Fibroblast of lung (primary cell): ENCODE measurements at regions not wholly inside any gene's neighbourhood (a gene's known extent, or its start where the extent isn't known, plus 50 kb on each side); places are given as distances from the start of the nearest gene placed in this dataset.

Experiments used
- DNase-seq, 2 donors: peaks; one replicate each; pipeline versions ENCODE4 v3.0.0 to v3.0.0-alpha.2; 2010; ENCODE audit warnings: low read depth in 2 of 2
- H2AFZ ChIP-seq: 2 replicates; pipeline ENCODE4 v1.5.1; 2012; ENCODE audit warnings: low read length, control low read depth, inconsistent platforms
- H3K27ac ChIP-seq: 2 replicates; pipeline ENCODE4 v1.5.1; 2011; ENCODE audit warnings: low read length, control low read depth; ENCODE audit not compliant: insufficient read depth
- H3K27me3 ChIP-seq: 2 replicates; pipeline ENCODE4 v1.5.1; 2011; ENCODE audit warnings: mild to moderate bottlenecking, low read length; ENCODE audit not compliant: control insufficient read depth, insufficient read depth
- H3K36me3 ChIP-seq: 2 replicates; pipeline ENCODE4 v1.5.1; 2011; ENCODE audit warnings: low read length; ENCODE audit not compliant: control insufficient read depth, insufficient read depth
- H3K4me1 ChIP-seq: 2 replicates; pipeline ENCODE4 v1.5.1; 2011; ENCODE audit warnings: low read length; ENCODE audit not compliant: control insufficient read depth, insufficient read depth; ENCODE audit errors: extremely low read depth
- H3K4me2 ChIP-seq: 2 replicates; pipeline ENCODE4 v1.5.1; 2011; ENCODE audit warnings: low read length, control low read depth; ENCODE audit not compliant: insufficient read depth; ENCODE audit errors: extremely low read depth
- H3K4me3 ChIP-seq, 4 experiments: fragments of 200-600 bp in 1 of 4; sonication (generic) in 1 of 4; replicated peaks in 1 of 4; 2 replicates each; pipeline ENCODE4 v1.5.1; 2011 to 2016; ENCODE audit warnings: low read length in 4 of 4, low read depth in 3 of 4, mild to moderate bottlenecking in 3 of 4, control low read depth in 2 of 4, inconsistent platforms in 1 of 4, mixed read lengths in 1 of 4; ENCODE audit not compliant: insufficient read depth in 1 of 4; ENCODE audit errors: control extremely low read depth in 1 of 4
- H3K79me2 ChIP-seq: 2 replicates; pipeline ENCODE4 v1.5.1; 2012; ENCODE audit warnings: mild to moderate bottlenecking, low read length, inconsistent platforms; ENCODE audit not compliant: control insufficient read depth, insufficient read depth
- H3K9ac ChIP-seq: 2 replicates; pipeline ENCODE4 v1.5.1; 2011; ENCODE audit warnings: mild to moderate bottlenecking, low read length, control low read depth; ENCODE audit not compliant: insufficient read depth
- H3K9me3 ChIP-seq: 2 replicates; pipeline ENCODE4 v1.5.1; 2012; ENCODE audit warnings: low read depth, low read length; ENCODE audit not compliant: control insufficient read depth, insufficient read depth
- H4K20me1 ChIP-seq: 2 replicates; pipeline ENCODE4 v1.5.1; 2011; ENCODE audit warnings: low read length; ENCODE audit not compliant: control insufficient read depth, insufficient read depth; ENCODE audit errors: extremely low read depth
- CTCF ChIP-seq, 2 donors: IDR thresholded peaks in 1 of 2; conservative IDR thresholded peaks in 1 of 2; 1 replicate in 1 of 2; 2 replicates in 1 of 2; pipeline ENCODE4 v1.5.1; 2011 to 2012; ENCODE audit warnings: low read length in 2 of 2, control low read depth in 1 of 2, inconsistent platforms in 1 of 2, low read depth in 1 of 2, mild to moderate bottlenecking in 1 of 2
- EZH2 ChIP-seq: IDR thresholded peaks from 2 replicates; pipeline ENCODE4 v1.5.1; 2012; ENCODE audit warnings: low read length, control low read depth, mild to moderate bottlenecking; ENCODE audit errors: missing control alignments

- Histone ChIP-seq H3K27me3 (no peaks in the 10 kb centered on the region), H3K27ac (no peak overlapping the region), H3K79me2 (no peaks in the 10 kb centered on the region), H4K20me1 (no peaks in the 10 kb centered on the region), H3K9ac (no peak overlapping the region), H3K4me2 (no peak overlapping the region), H3K4me3 (no peak overlapping the region), H3K9me3 (no peaks in the 10 kb centered on the region), H2AFZ (no peak overlapping the region), H3K4me1 (no peaks in the 10 kb centered on the region), H3K36me3 (no peaks in the 10 kb centered on the region)
- TF ChIP-seq EZH2 (no peak), CTCF (conservative IDR thresholded peaks at IDR 0.05 in 1 of 2, IDR thresholded peaks at IDR 0.05 in 1 of 2; ENCODE audit: low read depth in 1 of 2, low read length in 2 of 2) (no peak)
- DNase-seq = no peak
These were observed 172.1 kb upstream of the ZRANB2 start for GRCh38 chr1:71252900-71253299.

- Histone ChIP-seq H3K4me2 (no peak overlapping the region), H3K79me2 (no peaks in the 10 kb centered on the region), H3K36me3 (no peaks in the 10 kb centered on the region), H3K4me1 (no peaks in the 10 kb centered on the region), H3K27ac (no peak overlapping the region), H4K20me1 (no peaks in the 10 kb centered on the region), H3K9ac (no peak overlapping the region), H3K9me3 (no peaks in the 10 kb centered on the region), H3K27me3 (no peaks in the 10 kb centered on the region), H2AFZ (no peak overlapping the region), H3K4me3 (no peak overlapping the region)
- DNase-seq = no peak
- TF ChIP-seq CTCF (conservative IDR thresholded peaks at IDR 0.05 in 1 of 2, IDR thresholded peaks at IDR 0.05 in 1 of 2; ENCODE audit: low read depth in 1 of 2, low read length in 2 of 2) (no peak), EZH2 (no peak)
These were observed 164.4 kb upstream of the ZRANB2 start for GRCh38 chr1:71245246-71245645.

GRCh38 chr1:71242239-71242638, 161.4 kb upstream of the ZRANB2 start:
- H3K79me2 ChIP-seq = no peaks in the 10 kb centered on the region
- H2AFZ ChIP-seq = no peak overlapping the region
- H3K4me2 ChIP-seq = no peak overlapping the region
- no peak overlapping the region for H3K27ac ChIP-seq
- DNase-seq = peak in 1 of 2 donors; percentile 67
- no peaks in the 10 kb centered on the region for H3K9me3 ChIP-seq
- H4K20me1 ChIP-seq = no peaks in the 10 kb centered on the region
- TF ChIP-seq CTCF (conservative IDR thresholded peaks at IDR 0.05 in 1 of 2, IDR thresholded peaks at IDR 0.05 in 1 of 2; ENCODE audit: low read depth in 1 of 2, low read length in 2 of 2) = no peak
- TF ChIP-seq EZH2 = no peak
- no peaks in the 10 kb centered on the region for H3K36me3 ChIP-seq
- no peaks in the 10 kb centered on the region for H3K4me1 ChIP-seq
- no peak overlapping the region for H3K9ac ChIP-seq
- no peak overlapping the region for H3K4me3 ChIP-seq
- H3K27me3 ChIP-seq = no peaks in the 10 kb centered on the region
